Neural crest cell (in vitro differentiated cells): ENCODE measurements at regions not wholly inside any gene's neighbourhood (a gene's known extent, or its start where the extent isn't known, plus 50 kb on each side); places are given as distances from the start of the nearest gene placed in this dataset.

Experiments
- DNase-seq: peaks from one replicate; pipeline ENCODE4 v3.0.0; 2021; ENCODE audit warnings: low read depth, mixed read lengths, low spot score
- H3K27ac Mint-ChIP-seq: one replicate; pipeline ENCODE4 v1.8.0; 2021; ENCODE audit warnings: mild to moderate bottlenecking, mixed read lengths; ENCODE audit not compliant: unreplicated experiment
- H3K27me3 Mint-ChIP-seq: 2 replicates; pipeline ENCODE4 v1.8.0; 2021; ENCODE audit warnings: low read depth, mild to moderate bottlenecking, mixed read lengths
- H3K36me3 Mint-ChIP-seq: 2 replicates; pipeline ENCODE4 v1.8.0; 2021; ENCODE audit warnings: low read depth, mild to moderate bottlenecking, mixed read lengths
- H3K4me1 Mint-ChIP-seq: 2 replicates; pipeline ENCODE4 v1.8.0; 2021; ENCODE audit warnings: mixed read lengths
- H3K4me3 Mint-ChIP-seq: one replicate; pipeline ENCODE4 v1.8.0; 2021; ENCODE audit warnings: mild to moderate bottlenecking, mixed read lengths
- H3K9me3 Mint-ChIP-seq: 2 replicates; pipeline ENCODE4 v1.8.0; 2021; ENCODE audit warnings: mixed read lengths
- TF ChIP-seq, protein P1 (sequence below): fragments of 200-600 bp; sonication (generic); conservative IDR thresholded peaks from 2 replicates; pipeline ENCODE4 v1.5.0; 2021; ENCODE audit warnings: antibody characterized with exemption, mild to moderate bottlenecking

DNA sequence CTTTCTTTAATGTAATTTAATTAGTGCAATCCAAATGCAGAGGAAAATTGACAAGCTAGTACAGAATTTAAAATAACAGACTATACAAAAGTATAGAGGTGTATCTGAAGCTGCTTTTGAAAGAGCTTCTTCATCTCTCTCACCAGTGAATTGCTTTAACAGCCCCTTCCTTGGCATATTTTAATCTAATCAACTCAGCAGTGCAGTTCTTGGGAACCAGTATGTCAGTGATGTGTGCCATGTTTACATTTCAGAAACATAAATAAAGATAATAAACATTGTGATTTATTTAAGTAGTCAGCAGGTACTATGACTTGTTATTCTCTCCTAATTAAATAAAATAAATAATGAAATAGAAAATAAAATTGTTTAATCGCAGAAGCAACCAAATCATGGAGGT lies 1260.6 kb downstream of the NCAM2 start:
- Mint-ChIP-seq H3K4me3 (no peak overlapping the region), H3K27ac (no peak overlapping the region), H3K9me3 (no peaks in the 10 kb centered on the region), H3K4me1 (no peaks in the 10 kb centered on the region), H3K27me3 (no peaks in the 10 kb centered on the region), H3K36me3 (no peaks in the 10 kb centered on the region)
- DNase-seq, result no peak
- TF ChIP-seq, protein P1, sequence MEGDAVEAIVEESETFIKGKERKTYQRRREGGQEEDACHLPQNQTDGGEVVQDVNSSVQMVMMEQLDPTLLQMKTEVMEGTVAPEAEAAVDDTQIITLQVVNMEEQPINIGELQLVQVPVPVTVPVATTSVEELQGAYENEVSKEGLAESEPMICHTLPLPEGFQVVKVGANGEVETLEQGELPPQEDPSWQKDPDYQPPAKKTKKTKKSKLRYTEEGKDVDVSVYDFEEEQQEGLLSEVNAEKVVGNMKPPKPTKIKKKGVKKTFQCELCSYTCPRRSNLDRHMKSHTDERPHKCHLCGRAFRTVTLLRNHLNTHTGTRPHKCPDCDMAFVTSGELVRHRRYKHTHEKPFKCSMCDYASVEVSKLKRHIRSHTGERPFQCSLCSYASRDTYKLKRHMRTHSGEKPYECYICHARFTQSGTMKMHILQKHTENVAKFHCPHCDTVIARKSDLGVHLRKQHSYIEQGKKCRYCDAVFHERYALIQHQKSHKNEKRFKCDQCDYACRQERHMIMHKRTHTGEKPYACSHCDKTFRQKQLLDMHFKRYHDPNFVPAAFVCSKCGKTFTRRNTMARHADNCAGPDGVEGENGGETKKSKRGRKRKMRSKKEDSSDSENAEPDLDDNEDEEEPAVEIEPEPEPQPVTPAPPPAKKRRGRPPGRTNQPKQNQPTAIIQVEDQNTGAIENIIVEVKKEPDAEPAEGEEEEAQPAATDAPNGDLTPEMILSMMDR, result no peak

DNA sequence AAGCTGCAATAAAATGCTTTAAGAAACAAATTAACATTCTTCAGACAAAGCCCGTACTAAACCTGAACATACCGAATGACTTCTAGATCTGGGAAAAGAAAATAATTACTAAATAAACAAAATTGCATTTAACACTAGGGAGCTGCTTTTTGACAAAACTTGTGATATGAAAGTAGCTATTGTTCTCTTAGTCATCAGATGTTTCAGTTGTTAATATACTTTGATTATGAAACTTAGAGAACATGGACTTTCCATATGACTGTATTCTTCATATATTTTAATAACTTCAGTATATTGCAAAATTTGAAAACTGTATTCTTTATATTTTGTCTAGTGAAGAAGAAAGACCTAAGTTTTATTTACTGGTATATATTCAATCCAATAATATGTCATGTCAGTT lies 1262.1 kb downstream of the NCAM2 start:
- no peaks in the 10 kb centered on the region for H3K9me3 Mint-ChIP-seq
- H3K4me3 Mint-ChIP-seq, result no peak overlapping the region
- DNase-seq, result no peak
- no peaks in the 10 kb centered on the region for H3K27me3 Mint-ChIP-seq
- TF ChIP-seq, protein P1, result no peak
- H3K27ac Mint-ChIP-seq, result no peak overlapping the region
- H3K4me1 Mint-ChIP-seq, result no peaks in the 10 kb centered on the region
- no peaks in the 10 kb centered on the region for H3K36me3 Mint-ChIP-seq

DNA sequence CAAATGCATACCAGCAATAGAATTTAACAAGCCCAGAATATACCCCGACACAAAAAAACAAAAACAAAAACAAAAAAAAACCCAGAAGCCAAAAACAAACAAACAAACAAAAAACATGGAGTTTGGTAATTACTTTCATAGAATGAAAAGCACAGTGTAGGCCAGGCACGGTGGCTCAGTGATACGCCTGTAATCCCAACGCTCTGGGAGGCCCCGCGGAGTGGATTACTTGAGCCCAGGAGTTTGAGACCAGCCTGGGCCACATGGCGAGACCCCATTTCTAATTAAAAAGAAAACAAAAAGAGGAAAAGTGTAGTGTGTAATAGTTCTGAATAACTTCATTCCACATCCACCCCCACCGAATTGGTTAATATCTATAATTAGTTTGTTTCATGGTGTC lies 1265.7 kb downstream of the NCAM2 start:
- Mint-ChIP-seq H3K27me3 (no peaks in the 10 kb centered on the region), H3K27ac (no peak overlapping the region), H3K36me3 (peaks cover 2% of the 10 kb centered on the region), H3K4me1 (no peaks in the 10 kb centered on the region), H3K9me3 (peaks cover 4% of the 10 kb centered on the region), H3K4me3 (no peak overlapping the region)
- TF ChIP-seq, protein P1, result no peak
- no peak for DNase-seq

DNA sequence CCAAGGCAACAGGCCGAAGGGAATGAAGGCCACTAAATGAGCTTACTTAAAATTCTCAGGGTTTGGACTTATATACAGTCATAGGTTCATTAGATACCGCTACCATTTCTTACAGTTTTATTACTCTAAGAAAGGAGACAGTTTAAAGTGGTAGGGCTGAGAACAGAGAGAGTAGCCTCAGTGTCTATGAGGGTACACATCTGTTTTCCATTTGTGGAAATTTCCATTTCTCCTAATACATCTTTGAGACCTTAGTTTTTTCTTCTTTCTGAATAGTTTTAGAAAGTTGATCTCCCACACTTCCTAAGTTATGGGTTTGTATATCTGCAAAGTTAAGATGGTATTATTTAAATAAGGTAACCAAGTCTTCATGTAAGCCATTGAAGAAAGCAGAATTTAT lies 1279.1 kb downstream of the NCAM2 start:
- TF ChIP-seq, protein P1, result no peak
- Mint-ChIP-seq H3K4me3 (no peak overlapping the region), H3K4me1 (no peaks in the 10 kb centered on the region), H3K27ac (no peak overlapping the region), H3K9me3 (peaks cover 8% of the 10 kb centered on the region), H3K27me3 (no peaks in the 10 kb centered on the region), H3K36me3 (no peaks in the 10 kb centered on the region)
- no peak for DNase-seq

DNA sequence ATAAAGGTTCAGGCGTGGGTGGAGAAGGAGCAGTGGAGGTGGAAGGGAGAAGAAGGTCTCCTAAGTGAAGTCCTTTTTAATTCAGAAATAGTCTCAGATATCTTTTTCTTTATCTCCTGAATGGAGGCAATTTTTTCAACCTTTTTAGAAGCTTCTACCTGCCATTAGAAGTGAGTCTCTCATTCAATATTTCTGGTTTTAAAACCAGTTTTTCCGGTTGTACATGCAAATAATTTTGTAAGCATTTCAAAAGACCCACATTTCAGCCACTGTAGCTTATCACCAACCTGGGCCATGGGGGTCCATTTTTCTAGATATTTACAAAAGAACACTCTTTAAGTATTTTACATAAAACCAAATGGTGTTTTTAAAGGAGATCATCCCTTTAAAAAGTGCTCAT lies 1280.2 kb downstream of the NCAM2 start:
- no peak overlapping the region for H3K4me3 Mint-ChIP-seq
- H3K27me3 Mint-ChIP-seq, result no peaks in the 10 kb centered on the region
- no peak overlapping the region for H3K27ac Mint-ChIP-seq
- no peak for DNase-seq
- peaks cover 8% of the 10 kb centered on the region for H3K9me3 Mint-ChIP-seq
- H3K36me3 Mint-ChIP-seq, result no peaks in the 10 kb centered on the region
- H3K4me1 Mint-ChIP-seq, result no peaks in the 10 kb centered on the region
- TF ChIP-seq, protein P1, result no peak

DNA sequence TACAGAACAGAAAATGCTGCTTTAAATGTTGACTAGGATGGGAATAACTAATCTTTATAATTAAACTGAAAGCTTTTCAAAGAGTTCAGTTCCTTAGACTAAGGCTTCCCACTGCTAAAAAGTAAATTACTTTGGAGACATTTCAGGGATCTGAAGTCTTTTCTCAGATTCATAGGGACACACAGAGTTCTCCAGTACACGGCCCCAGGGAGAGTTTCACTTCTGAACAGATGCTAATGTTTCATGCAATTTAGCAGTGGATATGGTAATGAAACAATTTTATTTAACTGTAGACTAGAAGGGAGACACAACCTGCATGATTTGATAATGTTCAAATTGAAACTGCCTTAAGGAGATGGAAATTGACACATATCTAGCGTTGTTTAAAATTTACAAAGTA lies 1282.6 kb downstream of the NCAM2 start:
- TF ChIP-seq, protein P1, result no peak
- H3K4me3 Mint-ChIP-seq, result no peak overlapping the region
- no peaks in the 10 kb centered on the region for H3K4me1 Mint-ChIP-seq
- H3K9me3 Mint-ChIP-seq, result peaks cover 5% of the 10 kb centered on the region
- H3K36me3 Mint-ChIP-seq, result no peaks in the 10 kb centered on the region
- no peak overlapping the region for H3K27ac Mint-ChIP-seq
- H3K27me3 Mint-ChIP-seq, result no peaks in the 10 kb centered on the region
- DNase-seq, result no peak
